Glutamatergic neuron (in vitro differentiated cells): ENCODE measurements at regions not wholly inside any gene's neighbourhood (a gene's known extent, or its start where the extent isn't known, plus 50 kb on each side); places are given as distances from the start of the nearest gene placed in this dataset.

Source experiments
- DNase-seq: peaks from one replicate; pipeline ENCODE4 v3.0.0; 2022
- H3K27ac Mint-ChIP-seq: one replicate; pipeline ENCODE4 v1.8.0; 2020; ENCODE audit warnings: mild to moderate bottlenecking, mixed read lengths, inconsistent platforms; ENCODE audit not compliant: unreplicated experiment
- H3K27me3 Mint-ChIP-seq: one replicate; pipeline ENCODE4 v1.8.0; 2020; ENCODE audit warnings: mild to moderate bottlenecking, moderate library complexity, mixed read lengths, inconsistent platforms; ENCODE audit not compliant: unreplicated experiment
- H3K36me3 Mint-ChIP-seq: one replicate; pipeline ENCODE4 v1.8.0; 2020; ENCODE audit warnings: mild to moderate bottlenecking, mixed read lengths, inconsistent platforms; ENCODE audit not compliant: unreplicated experiment
- H3K4me1 Mint-ChIP-seq: one replicate; pipeline ENCODE4 v1.8.0; 2020; ENCODE audit warnings: mild to moderate bottlenecking, low read depth, mixed read lengths, inconsistent platforms; ENCODE audit not compliant: unreplicated experiment
- H3K4me3 Mint-ChIP-seq: one replicate; pipeline ENCODE4 v1.8.0; 2020; ENCODE audit warnings: mild to moderate bottlenecking, mixed read lengths, inconsistent platforms; ENCODE audit not compliant: unreplicated experiment
- H3K9me3 Mint-ChIP-seq: one replicate; pipeline ENCODE4 v1.8.0; 2020; ENCODE audit warnings: mild to moderate bottlenecking, moderate library complexity, mixed read lengths, inconsistent platforms; ENCODE audit not compliant: unreplicated experiment
- CTCF ChIP-seq: fragments of 200-600 bp; sonication (generic); IDR thresholded peaks from one replicate; pipeline ENCODE4 v1.5.0; 2021; ENCODE audit not compliant: partially characterized antibody, unreplicated experiment

DNA sequence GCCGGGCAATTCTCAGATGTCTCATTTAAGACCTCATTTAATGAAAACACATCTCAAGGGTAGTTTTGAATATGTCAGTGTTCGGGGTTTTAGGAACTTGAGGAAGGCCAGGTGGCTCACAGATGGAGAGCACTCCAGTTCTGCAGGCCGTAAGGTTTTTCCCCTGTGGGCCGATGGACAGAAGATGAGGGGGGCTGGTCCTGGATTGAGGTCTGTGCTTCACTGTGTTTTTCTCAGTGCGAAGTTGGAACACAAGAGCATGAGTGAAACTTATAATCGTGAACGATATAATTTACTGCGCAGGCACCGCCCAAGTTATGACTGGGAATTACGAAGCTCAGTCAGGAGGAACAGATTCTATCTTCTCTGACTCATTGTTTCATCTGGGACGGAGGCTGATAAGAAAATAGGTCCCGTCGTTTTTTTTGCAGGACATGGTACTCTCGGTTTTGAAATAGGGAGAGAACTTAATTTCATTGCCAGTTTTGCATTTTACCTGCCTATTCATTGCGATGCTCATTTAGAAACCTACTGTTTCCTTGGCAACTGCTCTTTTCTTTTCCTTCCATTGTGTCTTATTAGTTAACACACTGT, 591.0 kb upstream of the PFKP start:
- TF ChIP-seq CTCF: no peak
- H3K4me1 Mint-ChIP-seq: peaks cover 24% of the 10 kb centered on the region
- peaks cover 19% of the 10 kb centered on the region for H3K27me3 Mint-ChIP-seq
- H3K4me3 Mint-ChIP-seq: peak overlapping the region; percentile 47
- peak; percentile 49 for DNase-seq
- peak overlapping the region; percentile 95 for H3K27ac Mint-ChIP-seq
- H3K9me3 Mint-ChIP-seq: peaks cover 17% of the 10 kb centered on the region
- peaks cover 14% of the 10 kb centered on the region for H3K36me3 Mint-ChIP-seq

DNA sequence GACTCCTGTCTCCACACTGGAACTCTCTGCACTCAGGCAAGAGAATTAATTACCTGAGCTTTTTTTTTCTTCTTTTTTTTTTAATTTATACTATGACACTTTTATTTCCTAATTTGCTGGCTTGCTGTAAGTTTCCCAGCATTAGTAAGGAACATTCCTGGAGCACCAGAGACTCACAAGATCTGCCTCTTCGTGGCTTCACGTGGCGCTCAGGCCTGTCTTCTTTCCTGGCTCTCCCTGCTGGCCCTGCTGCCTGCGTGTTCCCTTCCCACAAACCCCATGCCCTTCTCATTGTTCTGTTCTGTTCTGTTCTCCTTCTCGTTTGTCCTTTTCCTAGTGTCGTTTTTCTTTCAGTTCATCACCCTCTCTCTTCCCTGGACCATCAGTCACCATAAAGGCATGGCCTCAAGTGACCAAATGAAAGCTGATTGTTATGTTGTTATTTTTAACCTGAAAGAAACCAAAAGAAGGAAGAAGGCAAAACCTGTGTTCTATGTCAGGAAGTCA, 591.6 kb upstream of the PFKP start:
- H3K9me3 Mint-ChIP-seq: peaks cover 17% of the 10 kb centered on the region
- peaks cover 14% of the 10 kb centered on the region for H3K27me3 Mint-ChIP-seq
- peaks cover 12% of the 10 kb centered on the region for H3K36me3 Mint-ChIP-seq
- no peak for DNase-seq
- no peak for TF ChIP-seq CTCF
- peak overlapping the region; percentile 95 for H3K27ac Mint-ChIP-seq
- H3K4me3 Mint-ChIP-seq: peak overlapping the region; percentile 47
- H3K4me1 Mint-ChIP-seq: peaks cover 24% of the 10 kb centered on the region

DNA sequence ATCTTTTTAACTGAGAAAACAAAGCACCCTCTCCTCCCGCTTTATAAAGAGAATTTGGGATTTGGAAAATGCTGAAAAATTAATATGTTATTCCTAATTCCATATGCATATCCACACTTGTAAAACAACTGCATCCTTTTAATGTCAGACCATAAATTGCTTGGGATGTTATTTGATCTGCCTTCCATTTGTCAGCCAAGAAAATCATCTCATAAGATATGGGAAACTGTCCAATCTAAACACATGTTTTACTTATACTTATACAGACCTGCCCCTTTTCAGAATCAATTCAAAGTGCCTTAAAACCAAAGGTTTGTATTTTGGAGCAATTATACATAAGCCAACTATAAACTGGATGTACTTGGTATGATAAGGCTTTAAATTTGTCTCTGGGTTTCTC, 595.5 kb upstream of the PFKP start:
- H3K27me3 Mint-ChIP-seq: peaks cover 7% of the 10 kb centered on the region
- H3K36me3 Mint-ChIP-seq: peaks cover 11% of the 10 kb centered on the region

DNA sequence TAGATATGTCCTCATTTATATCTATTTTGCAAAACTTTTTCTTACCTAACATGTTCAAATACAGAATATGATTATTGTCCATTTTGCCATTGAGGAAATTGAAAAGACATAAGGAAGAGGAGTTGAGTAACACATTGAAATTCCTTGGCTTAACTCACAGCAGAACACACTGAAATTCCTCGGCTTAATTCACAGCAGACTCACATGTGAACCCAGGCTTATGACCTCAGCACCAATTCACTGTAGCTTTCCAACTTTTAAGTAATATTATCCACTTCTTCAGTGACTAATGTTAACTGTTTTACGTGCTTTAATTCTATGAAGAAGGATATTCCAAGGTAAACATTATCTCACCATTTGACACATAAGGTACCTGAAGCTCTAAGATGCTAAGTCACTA, 597.5 kb upstream of the PFKP start:
- Mint-ChIP-seq H3K27me3 (no peaks in the 10 kb centered on the region), H3K4me3 (no peak overlapping the region), H3K4me1 (no peaks in the 10 kb centered on the region), H3K36me3 (peaks cover 20% of the 10 kb centered on the region), H3K9me3 (peaks cover 2% of the 10 kb centered on the region), H3K27ac (no peak overlapping the region)
- DNase-seq: no peak
- no peak for TF ChIP-seq CTCF

More for the DNA sequence above, 595.5 kb upstream of the PFKP start:
- TF ChIP-seq CTCF: no peak
- H3K27ac Mint-ChIP-seq: no peak overlapping the region
- H3K9me3 Mint-ChIP-seq: peaks cover 11% of the 10 kb centered on the region
- peaks cover 15% of the 10 kb centered on the region for H3K4me1 Mint-ChIP-seq
- H3K4me3 Mint-ChIP-seq: no peak overlapping the region
- no peak for DNase-seq

DNA sequence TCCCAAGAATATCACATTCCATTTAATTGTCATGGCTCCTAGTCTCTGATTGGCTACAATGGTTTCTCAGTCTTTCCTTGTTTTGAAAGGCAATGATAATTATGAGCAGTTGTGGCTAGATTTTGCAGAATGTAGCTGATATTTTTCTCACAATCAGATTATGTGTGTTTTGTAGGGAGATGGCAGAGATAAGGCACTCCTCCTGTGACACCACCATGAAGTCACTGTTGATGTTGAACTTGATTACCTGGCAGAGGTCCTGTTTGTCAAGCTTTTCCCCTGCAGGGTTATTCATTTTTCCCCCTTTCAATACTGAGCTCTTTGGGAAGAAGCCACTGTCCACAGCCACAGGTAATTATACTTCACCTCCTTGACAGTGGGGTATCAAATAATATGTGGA, 602.9 kb upstream of the PFKP start:
- peaks cover 24% of the 10 kb centered on the region for H3K36me3 Mint-ChIP-seq
- H3K9me3 Mint-ChIP-seq: peaks cover 3% of the 10 kb centered on the region
- no peaks in the 10 kb centered on the region for H3K27me3 Mint-ChIP-seq
- TF ChIP-seq CTCF: no peak
- peaks cover 3% of the 10 kb centered on the region for H3K4me1 Mint-ChIP-seq
- DNase-seq: no peak
- no peak overlapping the region for H3K27ac Mint-ChIP-seq
- no peak overlapping the region for H3K4me3 Mint-ChIP-seq
